ENCODE measurements at regions not wholly inside any gene's neighbourhood (a gene's known extent, or its start where the extent isn't known, plus 50 kb on each side); places are given as distances from the start of the nearest gene placed in this dataset.

GRCh38 chr4:14650127-14650526, 352.2 kb upstream of the CPEB2 start:
- Mint-ChIP-seq H3K9me3 (no peaks in the 10 kb centered on the region), H3K36me3 (ENCODE audit: low read depth) (no peaks in the 10 kb centered on the region), H3K27me3 (ENCODE audit: low read depth, poor library complexity) (peaks cover 6% of the 10 kb centered on the region), H3K4me3 (no peak overlapping the region), H3K4me1 (no peaks in the 10 kb centered on the region), H3K27ac (no peak overlapping the region)
- TF ChIP-seq, protein P1, sequence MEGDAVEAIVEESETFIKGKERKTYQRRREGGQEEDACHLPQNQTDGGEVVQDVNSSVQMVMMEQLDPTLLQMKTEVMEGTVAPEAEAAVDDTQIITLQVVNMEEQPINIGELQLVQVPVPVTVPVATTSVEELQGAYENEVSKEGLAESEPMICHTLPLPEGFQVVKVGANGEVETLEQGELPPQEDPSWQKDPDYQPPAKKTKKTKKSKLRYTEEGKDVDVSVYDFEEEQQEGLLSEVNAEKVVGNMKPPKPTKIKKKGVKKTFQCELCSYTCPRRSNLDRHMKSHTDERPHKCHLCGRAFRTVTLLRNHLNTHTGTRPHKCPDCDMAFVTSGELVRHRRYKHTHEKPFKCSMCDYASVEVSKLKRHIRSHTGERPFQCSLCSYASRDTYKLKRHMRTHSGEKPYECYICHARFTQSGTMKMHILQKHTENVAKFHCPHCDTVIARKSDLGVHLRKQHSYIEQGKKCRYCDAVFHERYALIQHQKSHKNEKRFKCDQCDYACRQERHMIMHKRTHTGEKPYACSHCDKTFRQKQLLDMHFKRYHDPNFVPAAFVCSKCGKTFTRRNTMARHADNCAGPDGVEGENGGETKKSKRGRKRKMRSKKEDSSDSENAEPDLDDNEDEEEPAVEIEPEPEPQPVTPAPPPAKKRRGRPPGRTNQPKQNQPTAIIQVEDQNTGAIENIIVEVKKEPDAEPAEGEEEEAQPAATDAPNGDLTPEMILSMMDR (IDR thresholded peaks at IDR 0.05), result no peak
- DNase-seq, result no peak

DNA sequence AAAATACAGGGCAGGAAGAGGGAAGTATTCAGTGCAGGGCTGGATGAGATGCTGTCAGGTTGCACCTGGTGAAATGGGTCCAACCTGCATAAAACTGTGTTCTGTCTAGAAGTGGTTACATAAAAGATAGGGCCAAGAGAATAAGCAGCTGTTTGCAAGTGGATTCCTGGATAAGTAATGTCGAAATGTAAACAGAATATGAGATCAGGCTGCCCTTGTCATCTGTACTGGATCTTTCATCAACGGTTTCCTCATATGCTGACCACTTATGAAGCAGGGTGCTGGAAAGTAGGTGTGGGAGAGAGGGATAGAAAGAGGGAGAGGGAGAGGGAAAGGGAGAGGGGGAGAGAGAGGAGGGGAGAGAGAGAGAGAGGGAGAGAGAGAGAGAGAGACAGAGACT, 349.8 kb upstream of the CPEB2 start:
- Mint-ChIP-seq H3K4me3 (no peak overlapping the region), H3K27me3 (ENCODE audit: low read depth, poor library complexity) (peaks cover 10% of the 10 kb centered on the region), H3K27ac (no peak overlapping the region), H3K4me1 (no peaks in the 10 kb centered on the region), H3K36me3 (ENCODE audit: low read depth) (no peaks in the 10 kb centered on the region), H3K9me3 (no peaks in the 10 kb centered on the region)
- DNase-seq, result no peak
- TF ChIP-seq, protein P1 (IDR thresholded peaks at IDR 0.05), result no peak

- DNase-seq, result no peak
- no peaks in the 10 kb centered on the region for H3K9me3 Mint-ChIP-seq
- TF ChIP-seq, protein P1 (IDR thresholded peaks at IDR 0.05), result no peak
- H3K27ac Mint-ChIP-seq, result no peak overlapping the region
- H3K27me3 Mint-ChIP-seq (ENCODE audit: low read depth, poor library complexity), result peaks cover 15% of the 10 kb centered on the region
- H3K36me3 Mint-ChIP-seq (ENCODE audit: low read depth), result no peaks in the 10 kb centered on the region
- H3K4me1 Mint-ChIP-seq, result no peaks in the 10 kb centered on the region
- no peak overlapping the region for H3K4me3 Mint-ChIP-seq
These were observed 348.9 kb upstream of the CPEB2 start for GRCh38 chr4:14653338-14653737.

GRCh38 chr4:14659286-14659685, 343.0 kb upstream of the CPEB2 start:
- no peaks in the 10 kb centered on the region for H3K4me1 Mint-ChIP-seq
- no peaks in the 10 kb centered on the region for H3K36me3 Mint-ChIP-seq (ENCODE audit: low read depth)
- DNase-seq, result no peak
- H3K27me3 Mint-ChIP-seq (ENCODE audit: low read depth, poor library complexity), result peaks cover 19% of the 10 kb centered on the region
- H3K27ac Mint-ChIP-seq, result no peak overlapping the region
- TF ChIP-seq, protein P1 (IDR thresholded peaks at IDR 0.05), result no peak
- no peak overlapping the region for H3K4me3 Mint-ChIP-seq
- peaks cover 6% of the 10 kb centered on the region for H3K9me3 Mint-ChIP-seq

DNA sequence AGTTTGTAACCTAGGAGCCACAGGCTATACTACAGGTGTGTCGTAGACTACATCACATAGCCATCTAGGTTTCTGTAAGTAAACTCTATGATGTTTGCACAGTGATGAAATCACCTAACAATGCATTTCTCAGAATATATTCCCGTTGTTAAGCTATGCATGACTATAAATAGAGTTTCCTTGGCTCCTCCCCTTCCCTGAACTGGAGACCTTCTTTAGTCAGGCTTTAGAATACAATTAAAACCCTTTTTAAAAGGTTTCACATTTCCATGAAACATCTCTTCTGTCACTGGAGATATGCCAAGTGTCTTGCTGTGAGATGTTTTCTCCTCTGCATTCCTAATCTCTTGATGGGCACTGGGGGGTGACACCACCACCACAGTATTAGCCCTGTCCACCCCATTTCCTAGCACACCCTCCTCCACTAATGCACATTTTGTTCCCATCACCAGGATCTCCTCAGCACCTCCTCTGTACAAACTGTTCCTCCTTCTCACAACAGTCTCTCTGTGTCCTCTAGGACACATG, 334.6 kb upstream of the CPEB2 start:
- H3K27ac Mint-ChIP-seq, result no peak overlapping the region
- peaks cover 18% of the 10 kb centered on the region for H3K9me3 Mint-ChIP-seq

DNA sequence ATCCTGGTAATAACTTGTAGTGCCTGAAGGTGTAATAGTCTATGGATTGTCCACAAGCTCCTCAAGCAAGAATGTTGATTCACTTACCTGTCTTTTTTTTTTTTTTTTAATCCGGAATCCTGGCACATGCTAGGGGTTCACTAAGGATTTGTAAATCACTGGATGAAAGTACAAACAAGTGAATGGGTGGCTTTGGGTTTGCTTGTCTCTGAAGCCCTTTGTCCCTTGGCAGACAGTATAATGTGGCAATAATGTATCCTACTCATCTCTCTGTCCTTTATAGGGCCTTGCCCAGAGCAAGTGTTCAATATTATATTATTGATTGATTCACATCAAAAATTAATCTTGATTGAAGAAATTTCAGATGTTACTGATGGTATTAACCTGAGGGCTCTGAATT, 334.0 kb upstream of the CPEB2 start:
- Mint-ChIP-seq H3K4me3 (no peak overlapping the region), H3K9me3 (peaks cover 18% of the 10 kb centered on the region), H3K27me3 (ENCODE audit: low read depth, poor library complexity) (no peaks in the 10 kb centered on the region), H3K27ac (no peak overlapping the region), H3K4me1 (peaks cover 11% of the 10 kb centered on the region), H3K36me3 (ENCODE audit: low read depth) (no peaks in the 10 kb centered on the region)
- TF ChIP-seq, protein P1 (IDR thresholded peaks at IDR 0.05), result no peak
- DNase-seq, result no peak

More for the DNA sequence above, 334.6 kb upstream of the CPEB2 start:
- H3K36me3 Mint-ChIP-seq (ENCODE audit: low read depth), result no peaks in the 10 kb centered on the region
- no peak overlapping the region for H3K4me3 Mint-ChIP-seq
- peaks cover 3% of the 10 kb centered on the region for H3K27me3 Mint-ChIP-seq (ENCODE audit: low read depth, poor library complexity)
- H3K4me1 Mint-ChIP-seq, result peaks cover 11% of the 10 kb centered on the region
- TF ChIP-seq, protein P1 (IDR thresholded peaks at IDR 0.05), result no peak
- no peak for DNase-seq
